NCI-H1694 (cell line): ENCODE measurements at regions not wholly inside any gene's neighbourhood (a gene's known extent, or its start where the extent isn't known, plus 50 kb on each side); places are given as distances from the start of the nearest gene placed in this dataset.
"Not testable (repeated sequence)": the region's sequence is repeated elsewhere in the genome, so short reads cannot be mapped to it uniquely, and the experiment has no call there.

ENCODE experiments used
- DNase-seq: peaks from one replicate; lab custom pipeline; 2025; lab: John Stamatoyannopoulos, UW

DNA sequence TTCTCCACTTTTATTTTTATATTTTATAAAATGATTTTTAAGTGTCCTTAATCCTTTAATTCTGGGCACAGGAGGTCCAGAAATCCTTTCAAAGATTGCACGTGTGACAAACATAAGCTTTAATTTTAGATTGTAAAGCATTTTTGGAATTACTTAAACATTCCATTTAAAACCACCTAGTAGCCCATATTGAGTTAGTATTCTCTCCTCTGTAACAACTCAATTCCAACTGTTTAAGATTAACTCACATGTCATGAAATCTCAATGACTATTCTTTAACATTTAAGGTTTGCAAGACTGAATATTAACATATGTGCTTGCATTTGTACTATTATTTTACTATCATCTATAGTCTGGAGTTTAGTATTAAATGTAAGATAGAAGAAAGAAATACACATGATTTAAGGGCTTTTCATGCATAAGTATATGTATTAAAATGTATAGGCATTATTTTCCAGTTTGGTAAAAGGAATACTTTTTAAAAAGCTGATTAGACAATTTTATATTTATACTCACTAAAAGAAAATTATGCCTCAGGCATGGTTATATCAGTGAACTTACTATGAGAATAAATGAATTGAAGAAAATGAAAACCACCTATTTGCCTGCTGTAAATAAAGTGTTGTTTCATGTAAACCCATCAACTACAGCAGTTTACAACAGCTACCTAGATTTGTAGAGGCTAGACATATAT is 776.9 kb downstream of the SLC6A15 start:
- no peak for DNase-seq

DNA sequence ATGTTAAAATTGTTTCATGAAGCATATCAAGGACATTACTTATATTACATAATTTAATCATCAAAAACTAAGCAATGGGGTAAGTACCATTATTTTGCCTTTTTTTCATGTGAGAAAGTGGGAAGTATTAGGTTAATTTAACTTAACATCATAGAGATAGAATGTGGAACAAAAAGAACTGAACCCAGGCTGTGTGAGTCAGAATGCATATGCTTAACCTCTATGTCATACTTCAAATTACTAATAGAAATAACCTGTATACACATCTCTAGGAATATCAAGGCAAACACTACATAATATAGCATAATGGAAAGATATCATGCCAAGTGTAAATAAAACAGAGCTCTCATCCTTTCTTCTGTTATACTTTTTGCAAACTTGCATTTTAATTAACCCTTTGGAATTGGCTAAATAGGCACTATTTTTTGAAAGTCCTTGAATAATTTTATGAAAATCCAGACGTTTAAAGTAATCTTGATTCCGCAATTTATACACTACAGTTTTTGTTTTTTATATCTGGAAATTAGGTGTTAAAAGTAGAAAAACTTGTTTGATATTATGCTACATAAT is 777.7 kb downstream of the SLC6A15 start:
- DNase-seq: no peak

DNA sequence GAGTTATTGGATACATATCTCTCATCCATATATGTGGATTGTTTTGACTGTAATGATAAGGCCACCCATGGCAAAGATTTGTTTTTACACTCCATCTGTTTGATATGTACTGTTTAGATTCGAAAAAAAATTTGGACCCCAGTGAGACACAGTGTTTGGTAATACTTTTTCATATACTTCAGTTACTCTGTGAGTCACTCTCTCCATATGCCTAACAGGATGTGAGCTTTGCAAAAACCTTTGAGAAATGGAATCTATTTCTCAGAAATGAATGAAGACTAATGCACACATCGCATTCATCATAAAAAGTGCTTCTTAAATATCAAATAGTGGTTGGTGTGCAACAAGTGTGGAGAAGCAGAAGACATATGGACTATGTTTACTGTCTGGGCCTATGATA is 781.5 kb downstream of the SLC6A15 start:
- no peak for DNase-seq

DNA sequence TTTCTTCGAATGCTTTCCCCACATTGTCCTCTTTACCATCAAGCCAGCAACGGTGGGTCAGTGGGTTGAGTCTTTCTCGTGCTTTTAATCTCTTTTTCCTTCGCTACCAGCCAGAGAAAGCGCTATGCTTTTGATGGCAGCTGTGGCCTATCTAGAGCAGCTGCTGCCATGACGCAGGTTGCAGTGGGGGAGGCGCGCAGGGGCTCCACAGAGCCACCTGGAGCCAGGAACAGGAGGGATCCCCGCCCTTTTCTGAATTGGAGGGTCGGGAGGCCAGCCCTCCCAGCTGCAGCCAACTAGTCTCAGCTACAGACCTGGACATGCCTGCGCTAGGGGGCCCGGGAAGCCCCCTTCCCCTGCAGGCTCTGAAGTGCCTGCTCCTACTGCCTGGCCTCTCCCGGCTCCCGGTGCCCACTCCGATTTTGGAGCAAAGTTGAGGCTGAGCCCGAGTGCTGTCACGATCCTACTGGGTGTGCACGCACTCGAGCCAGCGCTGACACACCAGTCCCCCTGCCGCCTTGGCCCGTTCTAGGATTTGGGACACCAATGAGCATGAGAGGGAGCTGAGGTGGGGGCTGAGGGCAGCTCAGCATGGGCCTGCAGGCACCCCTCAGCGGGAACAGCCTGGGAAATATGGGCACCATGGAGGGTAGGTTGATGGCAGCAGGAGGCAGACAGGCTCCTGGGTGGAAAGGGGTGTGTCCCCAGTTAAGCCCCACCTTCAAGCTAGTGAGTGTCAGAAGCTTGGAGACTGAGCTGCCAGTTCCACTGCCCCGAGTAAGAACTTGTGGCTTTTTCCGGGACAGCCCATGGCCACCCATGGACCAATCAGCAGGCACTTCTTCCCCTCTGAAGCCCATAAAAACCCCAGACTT is 784.2 kb downstream of the SLC6A15 start:
- no peak for DNase-seq

DNA sequence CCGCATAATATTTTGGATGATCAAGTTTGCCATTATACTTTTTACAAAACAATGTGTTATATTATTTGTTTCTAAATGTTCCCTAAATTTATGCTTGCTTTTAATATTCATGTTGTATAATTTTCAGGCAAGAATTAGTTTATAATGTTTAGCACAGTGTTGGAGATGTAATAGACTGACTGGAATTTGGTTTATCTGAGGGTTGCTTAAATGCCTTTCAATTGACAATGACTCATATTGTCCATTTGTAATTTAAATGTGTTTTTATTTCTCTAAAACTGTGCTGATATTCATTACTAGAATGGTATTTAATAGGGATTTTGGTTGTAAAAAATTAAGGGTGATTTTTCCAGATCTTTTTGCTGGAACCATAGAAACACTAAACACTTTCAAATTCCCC is 788.4 kb downstream of the SLC6A15 start:
- no peak for DNase-seq

DNA sequence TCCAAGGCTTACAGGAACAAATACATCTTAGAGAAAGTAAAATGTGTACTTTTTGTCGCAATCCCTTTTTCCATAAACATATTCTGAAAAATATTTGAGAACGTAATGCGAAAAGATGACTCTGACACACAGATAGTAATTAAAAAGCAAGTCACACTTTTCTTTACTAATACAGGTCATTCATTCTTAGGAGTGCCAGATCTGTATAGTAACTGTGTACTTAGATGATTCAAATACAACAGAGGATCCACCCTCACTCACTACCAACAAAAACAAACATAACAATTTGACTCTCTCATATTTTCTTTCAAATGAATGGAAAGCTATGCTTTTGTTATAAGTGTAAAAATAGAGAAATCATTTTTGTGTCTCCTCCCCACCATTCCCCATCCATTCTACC is 795.4 kb downstream of the SLC6A15 start:
- DNase-seq: no peak

DNA sequence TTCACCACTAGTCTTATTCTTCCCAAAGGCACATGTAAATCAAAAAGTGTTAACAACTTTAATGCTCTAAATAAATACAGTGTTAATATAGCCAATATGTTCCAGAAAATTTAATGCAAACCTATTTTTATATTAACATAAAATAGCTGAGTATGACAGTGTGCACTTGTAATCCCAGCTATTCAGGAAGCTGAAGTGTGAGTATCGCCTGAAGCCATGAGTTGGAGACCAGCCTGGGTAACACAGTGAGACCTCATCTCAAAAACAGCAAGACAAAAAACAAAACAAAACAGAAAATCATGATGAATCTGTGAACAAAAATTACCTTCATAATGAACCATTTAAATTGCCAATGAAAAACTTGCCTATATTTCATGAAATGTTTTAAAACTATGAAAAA is 798.9 kb downstream of the SLC6A15 start:
- no peak for DNase-seq

DNA sequence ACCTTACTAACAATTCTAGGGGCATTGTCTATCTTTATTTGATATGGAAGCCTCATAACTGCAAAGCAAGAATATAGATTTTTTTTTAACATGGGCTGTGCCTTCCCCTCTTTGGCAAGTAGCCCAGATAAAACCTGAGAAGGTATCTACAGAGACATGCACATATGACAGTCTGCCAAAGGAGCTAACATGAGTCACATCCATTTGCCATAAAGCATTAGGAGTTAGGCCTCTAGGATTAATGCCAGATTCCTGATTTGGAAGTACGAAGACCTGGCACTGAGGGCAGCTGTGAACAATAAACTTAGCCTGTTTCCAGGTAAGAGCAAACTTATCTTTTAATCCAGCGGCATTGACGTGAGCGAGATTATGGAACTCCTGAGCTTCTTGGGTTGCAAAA is 808.7 kb downstream of the SLC6A15 start:
- not testable (repeated sequence) for DNase-seq

DNA sequence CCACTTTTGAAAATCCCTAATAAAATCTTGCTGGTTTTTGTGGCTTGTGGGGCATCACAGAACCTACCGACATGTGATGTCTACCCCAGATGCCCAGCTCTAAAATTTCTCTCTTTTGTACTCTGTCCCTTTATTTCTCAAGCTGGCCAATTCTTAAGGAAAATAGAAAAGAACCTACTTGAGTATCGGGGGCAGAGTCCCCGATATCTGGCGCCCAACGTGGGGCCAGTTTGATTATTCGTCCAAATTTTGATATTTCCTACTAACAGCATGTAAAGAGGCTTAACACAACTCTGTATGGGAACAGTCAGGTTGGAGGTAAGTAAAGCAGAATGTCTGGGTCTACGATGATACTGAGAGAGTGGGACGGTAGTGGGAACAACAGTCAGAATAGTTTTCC is 810.6 kb downstream of the SLC6A15 start:
- not testable (repeated sequence) for DNase-seq

DNA sequence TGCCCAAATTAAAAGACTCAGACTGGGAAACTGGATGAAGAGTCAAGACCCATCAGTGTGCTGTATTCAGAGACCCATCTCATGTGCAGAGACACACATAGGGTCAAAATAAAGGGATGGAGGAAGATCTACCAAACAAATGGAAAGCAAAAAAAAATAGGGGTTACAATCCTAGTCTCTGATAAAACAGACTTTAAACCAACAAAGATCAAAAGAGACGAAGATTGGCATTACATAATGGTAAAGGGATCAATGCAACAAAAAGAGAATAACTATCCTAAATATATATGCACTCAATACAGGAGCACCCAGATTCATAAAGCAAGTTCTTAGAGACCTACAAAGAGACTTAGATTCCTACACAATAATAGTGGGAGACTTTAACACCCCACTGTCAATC is 813.0 kb downstream of the SLC6A15 start:
- not testable (repeated sequence) for DNase-seq

DNA sequence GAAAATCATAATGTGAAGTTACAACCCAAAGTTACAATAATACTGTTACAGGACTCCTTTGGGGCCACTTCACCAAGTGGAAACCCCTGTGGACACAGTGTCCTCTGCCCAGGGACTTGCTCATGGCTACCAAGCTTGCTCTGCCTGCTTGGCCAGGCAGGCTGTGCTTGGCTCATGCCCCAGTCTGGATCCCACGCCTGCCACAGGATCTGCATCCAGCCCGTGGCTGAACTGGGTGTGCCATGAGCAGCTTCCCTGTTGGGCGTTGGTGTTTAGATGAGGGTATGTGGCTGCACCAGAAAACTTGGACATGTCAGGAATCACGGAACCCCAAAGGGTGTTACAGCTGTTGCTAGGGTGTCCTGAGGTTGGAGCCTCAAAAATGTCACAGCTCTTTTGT is 820.9 kb downstream of the SLC6A15 start:
- no peak for DNase-seq

DNA sequence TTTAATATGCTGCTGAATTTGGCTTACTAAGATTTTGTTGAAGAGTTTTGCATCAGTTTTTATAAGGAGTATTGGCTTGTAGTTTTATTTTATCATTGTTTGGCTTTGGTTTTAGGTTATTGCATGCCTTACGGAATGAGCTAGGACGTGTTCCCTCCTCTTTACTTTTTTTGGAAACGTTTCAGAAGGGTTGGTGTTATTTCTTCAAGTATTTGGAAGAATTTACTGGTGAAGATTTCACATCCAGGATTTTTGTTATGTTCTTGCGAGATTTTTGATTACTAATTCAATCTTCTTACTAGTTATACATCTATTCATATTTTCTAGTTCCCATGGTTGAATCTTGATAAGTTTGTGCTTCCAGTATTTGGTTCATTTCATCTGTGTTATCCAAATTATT is 823.2 kb downstream of the SLC6A15 start:
- DNase-seq: no peak

DNA sequence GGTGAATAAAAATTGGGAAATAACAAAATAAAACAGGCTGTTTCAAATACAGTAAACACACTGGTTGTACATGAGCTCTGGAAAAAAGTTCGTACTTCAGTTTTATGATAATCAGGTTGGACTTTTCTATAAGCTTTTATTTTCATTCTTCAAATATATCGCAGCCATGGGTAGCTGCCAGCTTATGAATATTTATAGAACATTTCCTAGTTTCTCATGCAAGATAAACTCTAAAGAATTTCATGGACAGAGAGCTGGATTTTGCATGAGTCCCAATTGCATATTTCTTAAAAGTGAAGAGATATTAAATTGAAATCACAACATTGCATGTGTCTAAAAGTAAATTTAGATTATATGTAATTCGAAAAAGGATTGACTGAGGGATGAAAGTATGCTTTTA is 827.6 kb downstream of the SLC6A15 start:
- no peak for DNase-seq

DNA sequence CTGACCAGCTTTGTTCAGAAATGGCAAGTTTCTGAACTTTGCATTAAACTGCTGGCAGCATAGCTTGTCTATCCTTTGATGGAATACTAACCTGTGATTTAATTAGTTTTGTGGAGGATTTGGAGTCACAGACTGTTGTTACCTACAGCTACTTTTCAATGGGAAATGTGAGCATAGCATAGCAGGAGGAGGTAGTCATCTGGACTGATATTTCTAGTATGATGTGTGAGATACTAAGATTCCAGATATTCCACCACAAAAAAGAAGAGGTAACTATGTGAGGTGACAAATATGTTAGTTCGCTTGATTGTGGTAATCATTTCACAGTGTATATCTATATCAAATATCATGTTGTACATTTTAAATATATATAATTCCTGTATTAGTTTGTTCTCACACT is 833.0 kb downstream of the SLC6A15 start:
- DNase-seq: no peak

DNA sequence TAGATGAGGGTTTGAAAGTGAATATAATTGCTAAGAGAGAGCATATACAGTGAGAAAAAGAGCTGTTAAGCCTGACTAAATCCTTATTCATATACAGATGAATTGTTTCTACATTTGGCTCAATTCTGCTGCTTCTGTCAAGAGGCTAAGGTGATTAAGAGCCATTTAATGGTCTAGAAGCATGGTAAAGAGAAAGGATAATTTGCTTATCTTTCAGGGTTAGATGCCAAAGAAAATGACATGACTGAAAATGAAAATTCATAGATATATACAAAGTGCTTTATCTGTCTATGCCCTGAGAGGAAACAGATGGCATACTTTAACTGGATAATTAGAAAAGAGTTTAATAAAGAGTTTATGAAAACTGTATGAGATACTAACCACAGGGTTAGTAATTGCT is 834.9 kb downstream of the SLC6A15 start:
- no peak for DNase-seq

DNA sequence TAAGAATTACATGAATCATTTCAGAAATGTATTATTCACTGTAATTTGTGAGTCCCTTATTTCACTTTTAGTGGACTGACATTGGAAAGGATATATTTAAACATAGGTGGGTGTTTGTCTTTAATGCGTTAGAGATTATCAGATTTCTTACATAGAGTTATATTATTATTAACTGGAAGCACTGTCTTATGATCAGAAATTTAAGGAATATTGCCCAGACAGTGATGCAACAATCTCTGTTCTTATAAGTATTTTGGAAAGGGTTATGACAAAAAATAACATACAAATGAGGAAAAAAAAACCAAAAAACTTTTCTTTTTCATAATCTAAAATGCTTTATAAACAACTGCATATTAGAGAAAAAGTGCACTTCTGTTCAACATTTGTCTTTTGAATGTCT is 836.6 kb downstream of the SLC6A15 start:
- no peak for DNase-seq

DNA sequence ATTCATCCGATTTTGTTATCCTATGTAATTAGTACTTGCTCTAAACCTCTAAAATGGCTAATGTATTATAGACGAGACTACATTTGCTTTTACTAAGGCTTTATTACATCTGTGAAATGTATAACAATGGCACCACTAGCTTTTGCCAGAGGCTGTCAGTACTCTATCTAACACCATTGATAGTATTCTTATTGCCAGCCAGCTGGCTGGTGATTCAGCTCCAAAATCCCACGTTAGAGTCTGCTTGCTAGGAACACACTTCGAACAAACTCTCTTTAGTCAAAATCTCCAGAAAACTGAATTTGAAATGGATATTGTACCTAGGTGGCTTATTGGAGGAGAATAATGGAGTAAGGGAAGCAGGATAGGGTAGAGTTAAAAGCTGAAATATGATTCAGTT is 839.2 kb downstream of the SLC6A15 start:
- DNase-seq: no peak

DNA sequence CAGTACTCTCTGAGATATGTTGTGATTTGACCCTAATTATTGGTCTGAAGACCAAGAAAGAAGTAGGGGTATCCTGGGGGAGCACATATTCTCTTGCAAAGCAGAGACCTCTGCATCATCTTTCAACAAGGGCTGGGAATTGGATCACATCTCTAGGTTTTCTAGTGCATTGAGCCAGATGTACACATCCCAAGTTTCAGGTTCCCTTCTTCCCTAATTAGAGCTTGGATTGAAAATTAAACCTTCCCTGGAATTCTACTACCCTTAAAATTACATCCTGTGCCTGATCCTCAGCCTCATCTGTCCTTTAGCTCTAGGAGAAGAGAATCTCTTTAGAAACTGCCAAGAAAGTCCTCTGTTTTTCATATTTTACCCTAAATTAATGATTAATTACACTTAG is 839.6 kb downstream of the SLC6A15 start:
- no peak for DNase-seq

DNA sequence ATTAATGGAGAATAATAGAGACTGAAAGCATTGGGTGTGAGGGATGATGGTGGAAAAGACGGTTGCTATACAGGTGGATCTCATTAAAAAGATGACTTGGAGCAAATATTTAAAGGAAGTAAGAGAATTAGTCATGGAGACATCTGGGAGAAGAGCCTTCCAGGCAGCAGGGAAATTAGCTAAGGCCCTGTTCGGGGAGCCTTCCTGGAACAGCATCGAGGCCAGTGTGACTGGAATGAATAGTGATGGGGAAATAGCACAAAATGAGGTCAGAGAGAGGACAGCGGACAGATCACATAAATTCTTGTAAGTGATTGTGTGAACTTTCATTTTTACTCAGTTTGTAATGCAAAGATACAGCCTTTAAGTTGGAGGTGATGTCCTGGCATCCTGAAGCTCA is 842.3 kb downstream of the SLC6A15 start:
- no peak for DNase-seq

DNA sequence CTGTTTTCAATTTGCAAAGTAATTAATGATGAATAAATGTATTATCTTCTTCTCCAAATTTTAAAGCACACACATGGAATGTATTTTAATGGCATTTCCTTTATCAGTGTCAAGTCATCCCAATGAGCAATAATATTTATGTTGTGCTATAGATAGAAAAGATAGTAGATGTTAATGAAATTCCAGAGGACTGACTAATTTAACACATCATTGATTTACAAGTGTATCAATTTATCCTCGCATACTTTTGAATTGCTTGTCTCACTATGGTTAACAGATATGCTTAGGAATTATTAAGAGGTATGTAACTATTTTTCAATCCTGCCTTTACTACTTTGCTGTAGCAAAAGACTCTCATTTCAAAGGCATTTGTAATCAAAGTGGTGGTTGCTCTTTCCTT is 842.9 kb downstream of the SLC6A15 start:
- DNase-seq: no peak

DNA sequence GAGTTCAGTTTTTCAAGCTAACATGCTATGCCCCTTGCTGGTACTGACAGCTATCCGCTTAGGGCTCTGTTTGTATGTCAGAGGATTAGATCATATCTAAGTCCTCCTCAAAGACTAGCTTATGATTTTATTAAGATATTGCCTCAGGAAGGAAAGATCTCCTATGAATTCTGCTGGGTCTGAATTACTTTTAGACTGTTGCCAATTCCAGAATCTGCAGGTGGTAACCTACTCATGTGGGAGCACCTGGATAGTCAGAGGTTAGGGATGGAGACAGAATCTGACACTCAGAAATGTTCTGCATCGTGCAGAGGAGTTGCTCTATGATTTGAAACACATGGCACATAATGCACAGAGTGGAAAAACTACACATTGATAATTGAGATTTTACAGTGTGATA is 843.4 kb downstream of the SLC6A15 start:
- DNase-seq: no peak

DNA sequence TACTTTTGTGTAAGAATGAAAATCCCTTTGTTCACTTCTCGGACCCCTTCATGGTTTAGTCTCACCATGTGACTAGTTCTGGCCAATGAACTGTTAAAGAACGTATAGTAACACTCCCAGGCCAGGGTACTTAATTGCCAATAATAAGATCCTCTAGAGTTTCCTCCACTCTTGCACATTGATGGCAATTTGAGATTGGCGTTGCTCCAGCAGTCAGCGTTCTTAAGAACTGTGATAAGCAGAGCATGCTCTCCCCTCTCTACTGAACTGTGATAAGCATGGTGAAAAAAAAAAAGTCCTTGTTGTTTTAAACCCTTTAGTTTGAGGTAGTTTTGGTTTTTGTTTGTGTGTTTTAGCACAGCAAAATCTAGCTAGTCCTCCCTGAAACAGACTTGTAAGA is 854.5 kb downstream of the SLC6A15 start:
- DNase-seq: no peak

DNA sequence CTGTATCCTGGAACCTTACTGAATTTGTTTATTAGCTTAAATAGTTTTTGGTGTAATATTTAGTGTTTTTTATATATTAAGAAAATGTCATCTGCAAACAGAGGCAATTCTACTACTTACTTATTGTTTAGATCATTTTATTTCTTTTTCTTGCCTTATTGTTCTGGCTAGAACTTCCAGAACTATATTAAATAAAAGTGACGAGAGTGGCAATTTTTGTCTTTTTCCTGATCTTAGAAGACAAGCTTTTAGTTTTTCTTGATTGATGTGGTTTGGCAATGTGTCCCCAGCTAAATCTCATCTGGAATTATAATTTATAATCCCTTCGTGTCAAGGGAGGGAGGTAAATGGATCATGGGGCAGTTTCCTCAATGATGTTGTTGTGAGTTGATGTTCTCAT is 857.8 kb downstream of the SLC6A15 start:
- no peak for DNase-seq
